Endodermal cell (in vitro differentiated cells): ENCODE measurements at regions not wholly inside any gene's neighbourhood (a gene's known extent, or its start where the extent isn't known, plus 50 kb on each side); places are given as distances from the start of the nearest gene placed in this dataset.
A peak's percentile ranks its signal among the peaks of the same experiment; 100 is the strongest.

ENCODE experiments used
- DNase-seq: peaks from one replicate; pipeline ENCODE4 v3.0.0-alpha.2; 2017
- H3K27ac ChIP-seq: 2 replicates; pipeline ENCODE4 v1.5.1; 2013; ENCODE audit warnings: mild to moderate bottlenecking, low read depth, low read length, moderate library complexity
- H3K27me3 ChIP-seq: 2 replicates; pipeline ENCODE4 v1.6.1; 2013; ENCODE audit warnings: mild to moderate bottlenecking, low read length, moderate library complexity; ENCODE audit not compliant: insufficient read depth, control insufficient read depth, poor library complexity, severe bottlenecking
- H3K36me3 ChIP-seq: 2 replicates; pipeline ENCODE4 v1.7.0; 2013; ENCODE audit warnings: mild to moderate bottlenecking, low read length, moderate library complexity; ENCODE audit not compliant: control insufficient read depth, insufficient read depth
- H3K4me1 ChIP-seq: one replicate; pipeline ENCODE4 v1.7.0; 2013; ENCODE audit warnings: low read length; ENCODE audit not compliant: control insufficient read depth, insufficient read depth
- H3K4me3 ChIP-seq: 2 replicates; pipeline ENCODE4 v1.5.1; 2013; ENCODE audit warnings: mild to moderate bottlenecking, low read length, moderate library complexity
- H3K9ac ChIP-seq: 2 replicates; pipeline ENCODE4 v1.6.1; 2013; ENCODE audit warnings: mild to moderate bottlenecking, low read length, moderate library complexity; ENCODE audit not compliant: poor library complexity, severe bottlenecking; ENCODE audit errors: extremely low read depth
- H3K9me3 ChIP-seq: 2 replicates; pipeline ENCODE4 v1.6.1; 2013; ENCODE audit warnings: mild to moderate bottlenecking, low read length, moderate library complexity; ENCODE audit not compliant: control insufficient read depth
- H3K27ac Mint-ChIP-seq: 2 replicates; pipeline ENCODE4 v1.8.0; 2020; ENCODE audit warnings: mixed read lengths
- H3K27me3 Mint-ChIP-seq: 2 replicates; pipeline ENCODE4 v1.8.0; 2021; ENCODE audit warnings: mild to moderate bottlenecking, mixed read lengths; ENCODE audit not compliant: insufficient read depth
- H3K36me3 Mint-ChIP-seq: 2 replicates; pipeline ENCODE4 v1.8.0; 2020; ENCODE audit warnings: low read depth, mixed read lengths
- H3K4me1 Mint-ChIP-seq: 2 replicates; pipeline ENCODE4 v1.8.0; 2020; ENCODE audit warnings: mixed read lengths
- H3K4me3 Mint-ChIP-seq: 2 replicates; pipeline ENCODE4 v1.8.0; 2020; ENCODE audit warnings: mild to moderate bottlenecking, moderate library complexity, mixed read lengths
- H3K9me3 Mint-ChIP-seq: 2 replicates; pipeline ENCODE4 v1.8.0; 2020; ENCODE audit warnings: mild to moderate bottlenecking, mixed read lengths
- CTCF ChIP-seq: fragments of 200-600 bp; sonication (generic); conservative IDR thresholded peaks from 2 replicates; pipeline ENCODE4 v1.5.0; 2021; ENCODE audit warnings: antibody characterized with exemption, mild to moderate bottlenecking
- WGBS, 2 experiments: methylation state at CpG; one replicate each; pipeline versions ENCODE4 v1.1.5 to v1.1.7; 2013; ENCODE audit warnings: missing lambda C conversion rate in 2 of 2, mixed read lengths in 1 of 2; ENCODE audit not compliant: insufficient coverage in 1 of 2, insufficient read length in 1 of 2; 5-methylcytosine and 5-hydroxymethylcytosine counted together

GRCh38 chrX:10893366-10893765 lies 217.8 kb upstream of the HCCS start:
- no peaks in the 10 kb centered on the region for H3K36me3 ChIP-seq
- no peak for TF ChIP-seq CTCF
- Mint-ChIP-seq H3K27ac (no peak overlapping the region), H3K36me3 (no peaks in the 10 kb centered on the region), H3K4me3 (no peak overlapping the region), H3K4me1 (no peaks in the 10 kb centered on the region), H3K9me3 (peaks cover 32% of the 10 kb centered on the region), H3K27me3 (no peaks in the 10 kb centered on the region)
- no peak overlapping the region for H3K27ac ChIP-seq
- H3K4me1 ChIP-seq, result no peaks in the 10 kb centered on the region
- 92% methylated on average over 2 of the region's 2 CpGs; no CpG with 5 or more reads in 1 of the 2 experiments for WGBS, 2 experiments
- H3K27me3 ChIP-seq, result no peaks in the 10 kb centered on the region
- H3K4me3 ChIP-seq, result no peak overlapping the region
- no peak for DNase-seq
- H3K9me3 ChIP-seq, result no peaks in the 10 kb centered on the region
- H3K9ac ChIP-seq, result no peak overlapping the region

- Mint-ChIP-seq H3K9me3 (peaks cover 32% of the 10 kb centered on the region), H3K4me1 (no peaks in the 10 kb centered on the region), H3K27ac (no peak overlapping the region), H3K36me3 (no peaks in the 10 kb centered on the region), H3K27me3 (no peaks in the 10 kb centered on the region), H3K4me3 (no peak overlapping the region)
- WGBS, 2 experiments, result 92% methylated on average over 7 of the region's 7 CpGs; no CpG with 5 or more reads in 1 of the 2 experiments
- H3K9me3 ChIP-seq, result no peaks in the 10 kb centered on the region
- H3K4me3 ChIP-seq, result no peak overlapping the region
- H3K4me1 ChIP-seq, result no peaks in the 10 kb centered on the region
- no peak overlapping the region for H3K9ac ChIP-seq
- TF ChIP-seq CTCF, result no peak
- no peaks in the 10 kb centered on the region for H3K27me3 ChIP-seq
- no peaks in the 10 kb centered on the region for H3K36me3 ChIP-seq
- no peak overlapping the region for H3K27ac ChIP-seq
- DNase-seq, result no peak
Observed at GRCh38 chrX:10893976-10894375, 217.2 kb upstream of the HCCS start.

GRCh38 chrX:10897768-10898167 lies 213.4 kb upstream of the HCCS start:
- peak; percentile 51 for DNase-seq
- Mint-ChIP-seq H3K36me3 (no peaks in the 10 kb centered on the region), H3K9me3 (peaks cover 25% of the 10 kb centered on the region), H3K27ac (no peak overlapping the region), H3K4me1 (no peaks in the 10 kb centered on the region), H3K4me3 (no peak overlapping the region), H3K27me3 (no peaks in the 10 kb centered on the region)
- Histone ChIP-seq H3K9ac (no peak overlapping the region), H3K27ac (no peak overlapping the region), H3K9me3 (no peaks in the 10 kb centered on the region), H3K27me3 (no peaks in the 10 kb centered on the region), H3K36me3 (no peaks in the 10 kb centered on the region), H3K4me1 (no peaks in the 10 kb centered on the region), H3K4me3 (no peak overlapping the region)
- WGBS, 2 experiments, result 81% methylated on average over 7 of the region's 9 CpGs; no CpG with 5 or more reads in 1 of the 2 experiments
- no peak for TF ChIP-seq CTCF
